ENCODE measurements at regions not wholly inside any gene's neighbourhood (a gene's known extent, or its start where the extent isn't known, plus 50 kb on each side); places are given as distances from the start of the nearest gene placed in this dataset.
A peak's percentile ranks its signal among the peaks of the same experiment; 100 is the strongest.
"Not testable (repeated sequence)": the region's sequence is repeated elsewhere in the genome, so short reads cannot be mapped to it uniquely, and the experiment has no call there.

DNA sequence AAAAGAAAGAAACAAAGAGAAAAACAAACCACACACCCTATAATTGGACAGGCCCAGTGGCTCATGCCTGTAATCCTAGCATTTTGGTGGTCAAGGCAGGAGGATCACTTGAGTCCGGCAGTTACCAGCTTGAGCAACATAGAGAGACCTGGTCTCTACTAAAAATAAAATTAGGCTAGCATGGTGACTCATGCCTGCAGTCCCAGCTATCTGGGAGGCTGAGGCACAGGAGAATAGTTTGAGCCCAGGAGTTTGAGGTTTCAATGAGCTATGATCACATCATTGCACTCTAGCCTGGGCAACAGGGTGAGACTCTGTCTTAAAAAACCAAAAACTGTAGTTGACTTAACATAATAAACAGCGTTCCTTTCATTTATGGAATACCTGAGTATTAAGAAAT lies 72.3 kb upstream of the ST3GAL6 start:
- Mint-ChIP-seq H3K27me3 (no peaks in the 10 kb centered on the region), H3K4me3 (no peak overlapping the region)
- intact Hi-C loops (cut with micrococcal nuclease): no loop called here

DNA sequence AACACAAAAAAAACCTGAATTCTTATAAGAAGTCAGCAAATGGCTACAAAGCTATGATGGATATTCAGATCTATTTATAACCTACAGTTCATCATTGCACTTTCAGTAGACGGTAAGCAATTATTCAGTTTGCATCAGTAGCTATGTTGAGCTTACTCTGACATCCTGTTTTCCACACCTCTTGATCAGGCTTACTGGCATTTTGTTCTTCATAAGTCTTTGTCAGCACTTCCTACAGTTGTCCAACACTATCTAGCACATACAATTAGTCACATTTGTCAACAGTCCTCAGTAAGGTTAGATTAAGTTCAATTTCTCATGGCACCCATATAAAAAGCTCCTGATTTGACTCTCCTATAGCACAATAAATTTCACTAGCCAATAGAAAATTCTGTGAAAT lies 71.2 kb upstream of the ST3GAL6 start:
- Mint-ChIP-seq H3K4me3 (no peak overlapping the region), H3K4me1 (ENCODE audit: low read depth) (peaks cover 24% of the 10 kb centered on the region), H3K27ac (no peak overlapping the region), H3K9me3 (no peaks in the 10 kb centered on the region), H3K36me3 (ENCODE audit: low read depth) (no peaks in the 10 kb centered on the region), H3K27me3 (no peaks in the 10 kb centered on the region)
- intact Hi-C loops (cut with micrococcal nuclease): no loop called here

More for the DNA sequence above, 72.3 kb upstream of the ST3GAL6 start:
- no peaks in the 10 kb centered on the region for H3K36me3 Mint-ChIP-seq (ENCODE audit: low read depth)
- H3K9me3 Mint-ChIP-seq: no peaks in the 10 kb centered on the region
- H3K4me1 Mint-ChIP-seq (ENCODE audit: low read depth): peaks cover 23% of the 10 kb centered on the region
- no peak overlapping the region for H3K27ac Mint-ChIP-seq

GRCh38 chr3:98692787-98693473 lies 70.2 kb upstream of the ST3GAL6 start:
- H3K27me3 Mint-ChIP-seq: no peaks in the 10 kb centered on the region
- intact Hi-C loops (cut with micrococcal nuclease): no loop called here
- no peak overlapping the region for H3K4me3 Mint-ChIP-seq

GRCh38 chr3:98695796-98696195 lies 67.3 kb upstream of the ST3GAL6 start:
- intact Hi-C loops (cut with micrococcal nuclease): no loop called here
- no peaks in the 10 kb centered on the region for H3K27me3 Mint-ChIP-seq
- no peak overlapping the region for H3K27ac Mint-ChIP-seq
- H3K9me3 Mint-ChIP-seq: no peaks in the 10 kb centered on the region
- peaks cover 24% of the 10 kb centered on the region for H3K4me1 Mint-ChIP-seq (ENCODE audit: low read depth)
- no peak overlapping the region for H3K4me3 Mint-ChIP-seq
- H3K36me3 Mint-ChIP-seq (ENCODE audit: low read depth): no peaks in the 10 kb centered on the region

More at GRCh38 chr3:98692787-98693473, 70.2 kb upstream of the ST3GAL6 start:
- H3K27ac Mint-ChIP-seq: peak overlapping the region; percentile 50
- H3K36me3 Mint-ChIP-seq (ENCODE audit: low read depth): no peaks in the 10 kb centered on the region
- H3K4me1 Mint-ChIP-seq (ENCODE audit: low read depth): peaks cover 24% of the 10 kb centered on the region
- no peaks in the 10 kb centered on the region for H3K9me3 Mint-ChIP-seq

GRCh38 chr3:98696296-98696695 lies 66.8 kb upstream of the ST3GAL6 start:
- H3K4me3 Mint-ChIP-seq; H3K36me3 Mint-ChIP-seq (ENCODE audit: low read depth); intact Hi-C loops (cut with micrococcal nuclease); H3K9me3 Mint-ChIP-seq; H3K27ac Mint-ChIP-seq; H3K27me3 Mint-ChIP-seq: not testable (repeated sequence)
- peaks cover 27% of the 10 kb centered on the region for H3K4me1 Mint-ChIP-seq (ENCODE audit: low read depth)

- Mint-ChIP-seq H3K36me3 (ENCODE audit: low read depth) (no peaks in the 10 kb centered on the region), H3K4me1 (ENCODE audit: low read depth) (peaks cover 30% of the 10 kb centered on the region), H3K4me3 (no peak overlapping the region), H3K27ac (no peak overlapping the region), H3K9me3 (no peaks in the 10 kb centered on the region), H3K27me3 (no peaks in the 10 kb centered on the region)
- intact Hi-C loops (cut with micrococcal nuclease): no loop called here
Measured at GRCh38 chr3:98697225-98697624, 65.9 kb upstream of the ST3GAL6 start.

GRCh38 chr3:98699132-98699531 lies 64.0 kb upstream of the ST3GAL6 start:
- Mint-ChIP-seq H3K36me3 (ENCODE audit: low read depth) (no peaks in the 10 kb centered on the region), H3K4me3 (no peak overlapping the region), H3K4me1 (ENCODE audit: low read depth) (peaks cover 21% of the 10 kb centered on the region), H3K27me3 (no peaks in the 10 kb centered on the region), H3K27ac (no peak overlapping the region), H3K9me3 (no peaks in the 10 kb centered on the region)
- intact Hi-C loops (cut with micrococcal nuclease): no loop called here

GRCh38 chr3:98701071-98701675 lies 62.0 kb upstream of the ST3GAL6 start:
- H3K27ac Mint-ChIP-seq: no peak overlapping the region
- peaks cover 20% of the 10 kb centered on the region for H3K4me1 Mint-ChIP-seq (ENCODE audit: low read depth)
- intact Hi-C loops (cut with micrococcal nuclease): no loop called here
- no peak overlapping the region for H3K4me3 Mint-ChIP-seq
- no peaks in the 10 kb centered on the region for H3K9me3 Mint-ChIP-seq
- no peaks in the 10 kb centered on the region for H3K36me3 Mint-ChIP-seq (ENCODE audit: low read depth)
- no peaks in the 10 kb centered on the region for H3K27me3 Mint-ChIP-seq

- Mint-ChIP-seq H3K36me3 (ENCODE audit: low read depth) (no peaks in the 10 kb centered on the region), H3K27me3 (no peaks in the 10 kb centered on the region), H3K4me1 (ENCODE audit: low read depth) (peaks cover 20% of the 10 kb centered on the region), H3K4me3 (no peak overlapping the region), H3K9me3 (no peaks in the 10 kb centered on the region), H3K27ac (no peak overlapping the region)
- intact Hi-C loops (cut with micrococcal nuclease): no loop called here
Measured at GRCh38 chr3:98702166-98702565, 61.0 kb upstream of the ST3GAL6 start.

GRCh38 chr3:98705212-98705611 lies 57.9 kb upstream of the ST3GAL6 start:
- intact Hi-C loops (cut with micrococcal nuclease): no loop called here
- no peaks in the 10 kb centered on the region for H3K27me3 Mint-ChIP-seq
- no peaks in the 10 kb centered on the region for H3K36me3 Mint-ChIP-seq (ENCODE audit: low read depth)
- H3K4me1 Mint-ChIP-seq (ENCODE audit: low read depth): peaks cover 30% of the 10 kb centered on the region
- H3K4me3 Mint-ChIP-seq: no peak overlapping the region
- no peak overlapping the region for H3K27ac Mint-ChIP-seq
- H3K9me3 Mint-ChIP-seq: no peaks in the 10 kb centered on the region

DNA sequence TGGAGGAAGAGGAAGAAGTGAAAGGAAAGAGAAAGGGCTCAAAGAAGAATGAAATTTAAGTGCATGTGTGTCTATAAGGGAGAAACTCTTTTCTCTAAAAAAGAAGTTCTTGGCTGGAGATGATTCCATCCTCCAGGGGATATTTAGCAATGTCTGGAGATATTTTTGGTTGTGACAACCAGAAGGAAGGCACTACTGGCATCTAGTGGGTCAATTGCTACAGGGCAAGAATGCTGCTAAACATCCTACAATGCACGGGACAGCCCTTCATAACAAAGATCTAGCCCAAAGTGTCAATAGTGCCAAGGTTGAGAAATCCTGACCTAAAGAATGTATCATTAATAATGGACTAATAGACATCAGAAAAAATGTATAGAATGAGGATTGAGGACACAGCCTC lies 57.4 kb upstream of the ST3GAL6 start:
- Mint-ChIP-seq H3K4me1 (ENCODE audit: low read depth) (peaks cover 34% of the 10 kb centered on the region), H3K36me3 (ENCODE audit: low read depth) (no peaks in the 10 kb centered on the region), H3K27me3 (no peaks in the 10 kb centered on the region), H3K9me3 (no peaks in the 10 kb centered on the region), H3K4me3 (no peak overlapping the region), H3K27ac (no peak overlapping the region)
- intact Hi-C loops (cut with micrococcal nuclease): no loop called here

- H3K36me3 Mint-ChIP-seq (ENCODE audit: low read depth); H3K27ac Mint-ChIP-seq; H3K27me3 Mint-ChIP-seq; H3K9me3 Mint-ChIP-seq; intact Hi-C loops (cut with micrococcal nuclease); H3K4me3 Mint-ChIP-seq: not testable (repeated sequence)
- peaks cover 27% of the 10 kb centered on the region for H3K4me1 Mint-ChIP-seq (ENCODE audit: low read depth)
Measured at GRCh38 chr3:98708681-98709080, 54.5 kb upstream of the ST3GAL6 start.

DNA sequence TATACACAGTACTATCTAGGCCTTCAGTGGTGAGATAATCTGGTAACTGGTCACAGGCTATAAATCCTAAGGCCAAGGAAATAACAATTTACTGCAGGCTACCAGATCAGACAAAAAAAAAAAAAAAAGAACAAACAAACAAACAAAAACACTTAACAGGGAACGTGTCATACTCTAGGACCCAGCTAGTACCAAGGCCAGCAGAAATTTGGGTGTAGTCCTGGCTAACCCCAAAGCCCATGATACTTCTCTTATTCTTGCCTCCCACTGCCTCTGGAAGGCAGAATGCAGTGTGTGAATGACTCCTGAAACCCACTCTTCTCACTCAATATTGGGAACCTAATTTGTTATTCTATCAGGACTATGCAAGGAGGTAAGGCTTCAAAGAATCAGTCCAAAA lies 53.7 kb upstream of the ST3GAL6 start:
- Mint-ChIP-seq H3K27ac (no peak overlapping the region), H3K4me3 (no peak overlapping the region), H3K9me3 (no peaks in the 10 kb centered on the region), H3K27me3 (no peaks in the 10 kb centered on the region), H3K36me3 (ENCODE audit: low read depth) (no peaks in the 10 kb centered on the region), H3K4me1 (ENCODE audit: low read depth) (peaks cover 25% of the 10 kb centered on the region)
- intact Hi-C loops (cut with micrococcal nuclease): no loop called here

- no peak overlapping the region for H3K4me3 Mint-ChIP-seq
Measured at GRCh38 chr3:98710067-98710659, 53.0 kb upstream of the ST3GAL6 start.

More at GRCh38 chr3:98710067-98710659, 53.0 kb upstream of the ST3GAL6 start:
- intact Hi-C loops (cut with micrococcal nuclease): no loop called here
- Mint-ChIP-seq H3K27me3 (no peaks in the 10 kb centered on the region), H3K27ac (no peak overlapping the region), H3K4me1 (ENCODE audit: low read depth) (peaks cover 25% of the 10 kb centered on the region), H3K36me3 (ENCODE audit: low read depth) (no peaks in the 10 kb centered on the region), H3K9me3 (no peaks in the 10 kb centered on the region)
